GM12864 (cell line): ENCODE measurements at regions not wholly inside any gene's neighbourhood (a gene's known extent, or its start where the extent isn't known, plus 50 kb on each side); places are given as distances from the start of the nearest gene placed in this dataset.
A peak's percentile ranks its signal among the peaks of the same experiment; 100 is the strongest.

Experiments used
- DNase-seq: peaks from one replicate; pipeline ENCODE4 v3.0.0-alpha.2; 2011; ENCODE audit warnings: low read depth
- H3K4me3 ChIP-seq: 2 replicates; pipeline ENCODE4 v1.5.1; 2011; ENCODE audit warnings: mild to moderate bottlenecking, low read depth, low read length, control low read depth
- TF ChIP-seq, protein P1 (sequence below): IDR thresholded peaks from 2 replicates; pipeline ENCODE4 v1.5.1; 2011; ENCODE audit warnings: low read depth, mild to moderate bottlenecking, moderate library complexity, low read length, control low read depth, inconsistent platforms; ENCODE audit errors: missing control alignments

DNA sequence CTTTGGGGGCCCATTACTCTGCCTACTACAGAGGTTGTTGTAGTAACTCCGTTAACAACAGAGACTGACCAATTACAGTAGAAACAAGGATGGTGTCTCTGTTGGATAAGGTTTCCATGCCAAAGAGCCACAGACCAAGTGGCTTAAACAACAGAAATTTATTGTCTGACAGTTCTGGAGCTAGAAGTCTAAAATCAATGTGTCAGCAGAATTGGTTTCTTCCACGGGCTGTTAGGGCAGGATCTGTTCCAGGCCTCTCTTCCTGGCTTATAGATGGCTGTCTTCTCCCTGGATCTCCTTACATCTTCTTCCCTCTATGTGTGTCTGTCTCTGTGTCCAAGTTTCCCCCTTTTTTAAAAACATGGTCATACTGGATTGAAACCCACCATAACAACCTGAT is 135.3 kb downstream of the AKAIN1 start:
- TF ChIP-seq, protein P1, sequence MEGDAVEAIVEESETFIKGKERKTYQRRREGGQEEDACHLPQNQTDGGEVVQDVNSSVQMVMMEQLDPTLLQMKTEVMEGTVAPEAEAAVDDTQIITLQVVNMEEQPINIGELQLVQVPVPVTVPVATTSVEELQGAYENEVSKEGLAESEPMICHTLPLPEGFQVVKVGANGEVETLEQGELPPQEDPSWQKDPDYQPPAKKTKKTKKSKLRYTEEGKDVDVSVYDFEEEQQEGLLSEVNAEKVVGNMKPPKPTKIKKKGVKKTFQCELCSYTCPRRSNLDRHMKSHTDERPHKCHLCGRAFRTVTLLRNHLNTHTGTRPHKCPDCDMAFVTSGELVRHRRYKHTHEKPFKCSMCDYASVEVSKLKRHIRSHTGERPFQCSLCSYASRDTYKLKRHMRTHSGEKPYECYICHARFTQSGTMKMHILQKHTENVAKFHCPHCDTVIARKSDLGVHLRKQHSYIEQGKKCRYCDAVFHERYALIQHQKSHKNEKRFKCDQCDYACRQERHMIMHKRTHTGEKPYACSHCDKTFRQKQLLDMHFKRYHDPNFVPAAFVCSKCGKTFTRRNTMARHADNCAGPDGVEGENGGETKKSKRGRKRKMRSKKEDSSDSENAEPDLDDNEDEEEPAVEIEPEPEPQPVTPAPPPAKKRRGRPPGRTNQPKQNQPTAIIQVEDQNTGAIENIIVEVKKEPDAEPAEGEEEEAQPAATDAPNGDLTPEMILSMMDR, result no peak
- DNase-seq, result no peak
- H3K4me3 ChIP-seq, result no peak overlapping the region

DNA sequence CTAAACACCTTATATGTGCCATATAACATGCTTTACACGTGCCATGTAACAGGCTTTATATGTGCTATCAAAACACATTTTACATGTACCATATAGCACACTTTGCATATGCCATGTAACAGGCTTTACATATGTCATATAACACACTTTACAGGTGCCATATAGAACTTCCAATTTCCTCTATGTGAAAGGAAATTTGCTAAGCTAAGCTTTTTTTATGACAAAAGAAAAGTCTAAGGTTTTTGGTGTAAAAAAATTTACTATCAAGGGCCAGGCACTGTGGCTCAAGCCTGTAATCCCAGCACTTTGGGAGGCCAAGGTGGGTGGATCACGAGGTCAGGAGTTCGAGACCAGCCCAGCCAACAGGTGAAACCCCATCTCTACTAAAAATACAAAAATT is 136.5 kb downstream of the AKAIN1 start:
- H3K4me3 ChIP-seq, result no peak overlapping the region
- TF ChIP-seq, protein P1, result no peak
- no peak for DNase-seq

DNA sequence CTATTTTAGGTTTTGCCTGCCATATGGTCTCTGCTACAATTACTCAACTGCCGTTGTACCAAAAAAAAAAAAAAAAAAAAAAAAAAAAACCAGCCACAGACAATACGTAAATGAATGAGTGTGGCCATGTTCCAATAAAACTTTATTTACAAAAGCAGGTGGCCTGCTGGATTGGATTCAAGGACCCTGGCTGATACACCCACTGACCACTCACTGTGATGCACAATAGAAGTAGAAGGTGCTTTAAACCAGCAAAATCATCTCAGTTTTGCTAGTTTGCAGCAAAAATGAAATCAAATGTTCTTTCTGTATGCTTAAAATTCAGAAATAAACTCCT is 137.4 kb downstream of the AKAIN1 start:
- H3K4me3 ChIP-seq, result no peak overlapping the region
- TF ChIP-seq, protein P1, result no peak
- DNase-seq, result no peak

DNA sequence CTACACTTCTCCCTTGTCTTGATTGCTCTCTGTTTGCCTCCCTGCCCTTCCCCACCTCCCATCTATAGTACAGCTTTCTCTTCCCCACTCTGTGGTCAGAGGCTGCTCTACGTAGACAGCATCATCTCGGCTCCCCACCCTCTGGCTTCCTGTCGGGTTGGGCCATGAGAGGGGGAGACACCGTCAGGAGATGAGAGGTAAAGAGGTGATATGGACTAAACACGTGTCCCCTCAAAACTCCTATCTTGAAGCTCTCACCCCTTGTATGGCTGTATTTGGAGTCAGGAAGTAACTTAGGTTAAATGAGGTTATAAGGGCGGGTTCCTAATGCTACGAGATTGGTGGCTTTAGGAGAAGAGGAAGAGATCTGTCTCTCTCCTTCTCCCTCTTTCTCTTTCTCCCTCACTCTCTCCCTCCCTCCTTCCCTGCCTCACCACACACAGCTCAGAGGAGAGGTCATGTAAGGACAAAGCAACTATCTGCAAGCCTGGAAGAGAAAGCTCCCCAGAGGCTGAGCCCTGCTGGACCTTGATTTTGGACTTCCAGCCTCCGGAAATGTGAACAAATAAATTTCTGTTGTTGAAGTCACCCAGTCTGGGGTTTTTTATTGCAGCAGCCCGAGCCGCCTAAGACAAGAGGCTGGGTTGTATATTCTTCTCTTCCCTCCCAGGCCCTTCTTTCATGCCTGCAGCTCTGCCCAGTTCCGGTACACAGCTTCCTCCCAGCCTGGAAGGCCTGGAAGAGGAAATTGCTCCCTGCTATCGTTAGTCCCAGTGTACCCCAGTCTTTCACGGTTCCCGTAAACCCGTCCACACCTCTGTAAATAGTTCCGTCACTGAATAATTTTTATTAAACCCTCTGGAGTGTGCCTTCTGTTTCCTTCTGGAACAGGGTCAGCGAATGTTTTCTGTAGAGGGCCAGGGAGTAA is 138.0 kb downstream of the AKAIN1 start:
- TF ChIP-seq, protein P1, result no peak
- no peak for DNase-seq
- H3K4me3 ChIP-seq, result no peak overlapping the region

DNA sequence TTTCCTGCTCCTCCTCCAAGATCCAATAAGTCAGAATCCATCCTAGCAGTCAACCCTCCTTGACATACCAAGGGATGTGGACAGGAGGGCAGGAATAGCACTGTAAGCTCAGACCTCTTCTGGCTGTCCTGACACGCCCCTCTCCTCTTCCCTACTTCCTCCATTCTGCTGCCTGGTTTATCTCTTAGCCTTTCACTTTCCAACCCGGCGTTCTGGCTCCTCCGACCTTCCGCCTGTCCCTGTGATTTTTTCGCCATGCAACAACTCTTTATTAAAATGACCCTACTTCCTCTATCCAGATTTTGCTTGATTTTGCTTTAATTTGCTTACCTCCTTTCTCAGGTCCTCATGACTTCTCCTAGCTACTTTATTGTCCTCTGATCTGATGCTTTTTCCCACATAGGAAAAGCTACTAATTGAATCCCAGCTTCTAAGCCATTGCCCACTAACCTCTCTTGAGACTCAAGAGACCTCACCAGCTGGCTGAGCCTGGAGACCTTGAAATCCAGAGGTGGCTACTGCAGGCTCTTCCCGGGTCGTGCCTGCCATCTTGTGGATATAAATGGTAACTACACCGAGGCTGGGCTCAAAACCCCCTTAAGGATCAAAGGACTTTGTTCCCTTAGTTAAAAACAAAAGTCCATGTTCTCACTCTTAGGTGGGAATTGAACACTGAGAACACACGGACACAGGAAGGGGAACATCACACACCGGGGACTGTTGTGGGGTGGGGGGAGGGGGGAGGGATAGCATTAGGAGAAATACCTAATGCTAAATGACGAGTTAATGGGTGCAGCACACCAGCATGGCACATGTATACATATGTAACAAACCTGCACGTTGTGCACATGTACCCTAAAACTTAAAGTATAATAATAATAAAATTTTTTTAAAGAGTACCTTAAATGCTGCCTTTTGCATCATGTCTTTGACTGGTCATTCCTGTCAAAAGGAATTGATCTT is 139.4 kb downstream of the AKAIN1 start:
- H3K4me3 ChIP-seq, result no peak overlapping the region
- TF ChIP-seq, protein P1, result peak; percentile 79
- DNase-seq, result no peak

DNA sequence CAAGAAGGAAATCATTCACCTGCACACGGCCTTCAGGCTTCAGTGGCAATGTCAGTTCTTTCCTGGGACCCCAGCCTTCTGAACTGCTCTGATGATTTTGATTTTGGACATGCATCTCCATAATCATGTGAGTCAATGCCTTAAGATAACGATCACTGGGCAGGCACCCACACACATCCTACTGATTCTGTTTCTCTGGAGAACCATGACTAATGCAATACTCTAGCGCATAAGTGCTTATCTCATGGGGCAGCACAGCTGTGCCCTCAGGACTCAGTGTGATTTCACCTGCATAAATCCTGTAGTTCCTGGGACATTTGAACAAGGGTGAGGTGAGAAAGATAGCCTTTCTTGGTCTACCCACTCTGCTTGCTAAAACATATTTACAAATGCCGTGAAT is 144.6 kb downstream of the AKAIN1 start:
- TF ChIP-seq, protein P1, result no peak
- H3K4me3 ChIP-seq, result no peak overlapping the region
- no peak for DNase-seq
